Endothelial cell of umbilical vein (primary cell): ENCODE measurements at regions not wholly inside any gene's neighbourhood (a gene's known extent, or its start where the extent isn't known, plus 50 kb on each side); places are given as distances from the start of the nearest gene placed in this dataset.

ENCODE experiments used
- BruUV-seq: library from RNA; stranded (reverse); fragments of 400-500 nt; replicated peaks from 2 replicates; lab custom pipeline; 2021; lab: Mats Ljungman, UMichigan
- CTCF ChIA-PET: fragments of 300-600, 350-600 bp; sonication (Branson Sonifier 250); formaldehyde crosslinking; loops from one replicate; lab custom pipeline; 2021; ENCODE audit warnings: antibody characterized with exemption, inconsistent platforms; lab: Charles Lee
- POLR2A ChIA-PET: fragments of 300-600, 350-600 bp; sonication (Branson Sonifier 250); formaldehyde crosslinking; loops from one replicate; lab custom pipeline; 2021; ENCODE audit warnings: antibody characterized with exemption, inconsistent platforms; lab: Charles Lee
- DNase-seq: peaks from one replicate; pipeline ENCODE4 v3.0.0-alpha.2; 2011; ENCODE audit warnings: low read depth, low spot score
- FAIRE-seq: peaks from 2 replicates; lab custom pipeline; 2011; peaks lifted over from hg19 to GRCh38; lab: Jason Lieb, UNC
- H2AFZ ChIP-seq: 2 replicates; pipeline ENCODE4 v1.6.0; 2012; ENCODE audit warnings: low read depth, low read length, control low read depth, inconsistent platforms
- H3K27ac ChIP-seq: 2 replicates; pipeline ENCODE4 v1.5.1; 2011; ENCODE audit warnings: low read depth, mild to moderate bottlenecking, control low read depth, low read length, moderate library complexity; ENCODE audit not compliant: insufficient read depth
- H3K27me3 ChIP-seq, 2 experiments: 2 replicates each; pipeline versions ENCODE4 v1.6.0 to v1.6.1; 2011; ENCODE audit warnings: low read length in 2 of 2, mixed read lengths in 1 of 2; ENCODE audit not compliant: control insufficient read depth in 2 of 2, insufficient read depth in 2 of 2
- H3K36me3 ChIP-seq, 2 experiments: 2 replicates in 1 of 2; 3 replicates in 1 of 2; pipeline ENCODE4 v1.5.1; 2011; ENCODE audit warnings: low read length in 2 of 2, mild to moderate bottlenecking in 1 of 2, moderate library complexity in 1 of 2; ENCODE audit not compliant: control insufficient read depth in 2 of 2, insufficient read depth in 2 of 2; ENCODE audit errors: extremely low read depth in 1 of 2
- H3K4me1 ChIP-seq: 3 replicates; pipeline ENCODE4 v1.5.1; 2011; ENCODE audit warnings: mild to moderate bottlenecking, low read length; ENCODE audit not compliant: control insufficient read depth, insufficient read depth; ENCODE audit errors: extremely low read depth
- H3K4me2 ChIP-seq: 2 replicates; pipeline ENCODE4 v1.6.1; 2011; ENCODE audit warnings: low read length, control low read depth, mixed read lengths; ENCODE audit not compliant: insufficient read depth
- H3K4me3 ChIP-seq, 3 experiments: fragments of 200-600 bp in 1 of 3; sonication (generic), shearing (Covaris generic) in 1 of 3; replicated peaks in 1 of 3; 2 replicates each; pipeline ENCODE4 v1.5.1; 2011 to 2016; ENCODE audit warnings: control low read depth in 3 of 3, low read length in 3 of 3, mild to moderate bottlenecking in 2 of 3, inconsistent platforms in 1 of 3, low read depth in 1 of 3, moderate library complexity in 1 of 3; ENCODE audit not compliant: insufficient read depth in 1 of 3
- H3K79me2 ChIP-seq: 2 replicates; pipeline ENCODE4 v1.6.0; 2012; ENCODE audit warnings: low read length, inconsistent platforms; ENCODE audit not compliant: control insufficient read depth, insufficient read depth
- H3K9ac ChIP-seq: replicated peaks from 2 replicates; pipeline ENCODE3; 2011; ENCODE audit warnings: low read length, control low read depth; ENCODE audit not compliant: insufficient read depth; ENCODE audit errors: extremely low read depth
- H3K9me1 ChIP-seq: replicated peaks from 3 replicates; pipeline ENCODE4 v1.6.0; 2011; ENCODE audit warnings: mild to moderate bottlenecking, low read length; ENCODE audit not compliant: control insufficient read depth, insufficient read depth; ENCODE audit errors: extremely low read depth
- H3K9me3 ChIP-seq: replicated peaks from 2 replicates; pipeline ENCODE4 v1.5.1; 2012; ENCODE audit warnings: low read length, inconsistent platforms; ENCODE audit not compliant: control insufficient read depth, insufficient read depth
- H4K20me1 ChIP-seq: replicated peaks from 2 replicates; pipeline ENCODE3; 2011; ENCODE audit warnings: mild to moderate bottlenecking, low read length; ENCODE audit not compliant: control insufficient read depth, insufficient read depth; ENCODE audit errors: extremely low read depth
- CTCF ChIP-seq, 2 donors: IDR thresholded peaks; 1 replicate in 1 of 2; 2 replicates in 1 of 2; pipeline ENCODE4 v1.5.1; 2011; ENCODE audit warnings: low read length in 2 of 2, mild to moderate bottlenecking in 2 of 2, moderate library complexity in 2 of 2, control low read depth in 1 of 2, inconsistent platforms in 1 of 2, low read depth in 1 of 2; ENCODE audit not compliant: insufficient read depth in 1 of 2; ENCODE audit errors: extremely low read depth in 1 of 2
- EZH2 ChIP-seq: IDR thresholded peaks from 2 replicates; pipeline ENCODE4 v1.6.1; 2012; ENCODE audit warnings: borderline replicate concordance, low read depth, mild to moderate bottlenecking, moderate library complexity, low read length, inconsistent platforms; ENCODE audit not compliant: severe bottlenecking
- FOS ChIP-seq: IDR thresholded peaks from 2 replicates; pipeline ENCODE4 v1.6.1; 2011; ENCODE audit warnings: mild to moderate bottlenecking, low read length, moderate library complexity, borderline replicate concordance; ENCODE audit not compliant: insufficient read depth
- GATA2 ChIP-seq: IDR thresholded peaks from 2 replicates; pipeline ENCODE4 v1.7.0; 2011; ENCODE audit warnings: low read depth, mild to moderate bottlenecking, moderate library complexity, mixed read lengths, low read length; ENCODE audit not compliant: insufficient read length, insufficient read depth
- JUN ChIP-seq: IDR thresholded peaks from 2 replicates; pipeline ENCODE4 v1.6.1; 2011; ENCODE audit warnings: borderline replicate concordance, low read depth; ENCODE audit not compliant: insufficient read length, insufficient read depth
- MAX ChIP-seq: IDR thresholded peaks from 2 replicates; pipeline ENCODE4 v1.6.1; 2011; ENCODE audit not compliant: insufficient read depth, insufficient read length
- MYC ChIP-seq: IDR thresholded peaks from one replicate; pipeline ENCODE4 v1.6.1; 2011; ENCODE audit warnings: mild to moderate bottlenecking, low read depth, low read length
- POLR2A ChIP-seq: IDR thresholded peaks from 2 replicates; pipeline ENCODE4 v1.6.1; 2012; ENCODE audit warnings: low read depth, mild to moderate bottlenecking, control low read depth, low read length
- POLR2AphosphoS5 ChIP-seq: IDR thresholded peaks from 2 replicates; pipeline ENCODE4 v1.6.1; 2012; ENCODE audit warnings: low read depth, mild to moderate bottlenecking, control low read depth, low read length, moderate library complexity; ENCODE audit not compliant: insufficient read depth
- dilution Hi-C: fragments of 300-500 bp; cut with MboI; formaldehyde crosslinking; loops from one replicate; pipeline ENCODE4 v1.15.0; 2019; ENCODE audit warnings: low sequenced_read_pairs; ENCODE audit not compliant: extremely low pct_ligation_motif_present
- intact Hi-C: fragments of 100-400 bp; cut with micrococcal nuclease; formaldehyde crosslinking; loops from one replicate; pipeline ENCODE4 v1.10.0; 2022

GRCh38 chr14:28102814-28103213 is 663.8 kb upstream of the FOXG1 start:
- DNase-seq (no peak), FAIRE-seq (no peak)
- Histone ChIP-seq H3K9me1 (no peaks in the 10 kb centered on the region), H4K20me1 (no peaks in the 10 kb centered on the region), H2AFZ (no peak overlapping the region), H3K79me2 (no peaks in the 10 kb centered on the region), H3K36me3 (no peaks in the 10 kb centered on the region), H3K4me3 (no peak overlapping the region), H3K27ac (no peak overlapping the region), H3K4me2 (no peak overlapping the region), H3K27me3 (no peaks in the 10 kb centered on the region), H3K4me1 (no peaks in the 10 kb centered on the region), H3K9ac (no peak overlapping the region), H3K9me3 (no peaks in the 10 kb centered on the region)
- no TSS peak for BruUV-seq
- intact Hi-C loops (no loop called here), dilution Hi-C loops (no loop called here)
- CTCF ChIA-PET, result no interaction called here
- no peak for TF ChIP-seq JUN
- TF ChIP-seq MYC, result no peak
- TF ChIP-seq MAX, result no peak
- POLR2A ChIA-PET, result no interaction called here

- POLR2A ChIA-PET, result no interaction called here
- BruUV-seq, result no TSS peak
- Histone ChIP-seq H3K36me3 (no peaks in the 10 kb centered on the region), H3K4me3 (no peak overlapping the region), H3K4me1 (no peaks in the 10 kb centered on the region), H3K79me2 (no peaks in the 10 kb centered on the region), H4K20me1 (no peaks in the 10 kb centered on the region), H3K27me3 (no peaks in the 10 kb centered on the region), H3K9me3 (no peaks in the 10 kb centered on the region), H3K27ac (no peak overlapping the region), H3K9me1 (no peaks in the 10 kb centered on the region), H3K9ac (no peak overlapping the region), H3K4me2 (no peak overlapping the region), H2AFZ (no peak overlapping the region)
- FAIRE-seq (no peak), DNase-seq (no peak)
- no peak for TF ChIP-seq POLR2AphosphoS5
- no peak for TF ChIP-seq CTCF (IDR thresholded peaks at IDR 0.05; ENCODE audit: extremely low read depth in 1 of 2, insufficient read depth in 1 of 2, low read depth in 1 of 2, low read length in 2 of 2)
- TF ChIP-seq MYC, result no peak
- TF ChIP-seq EZH2, result no peak
- no peak for TF ChIP-seq GATA2
- no peak for TF ChIP-seq MAX
- no peak for TF ChIP-seq FOS
- TF ChIP-seq POLR2A, result no peak
- TF ChIP-seq JUN, result no peak
- CTCF ChIA-PET, result no interaction called here
- intact Hi-C loops, result no loop called here
- dilution Hi-C loops, result no loop called here
Observed at GRCh38 chr14:28113311-28113710, 653.3 kb upstream of the FOXG1 start.
